Upper lobe of left lung (tissue), 4 donors: ENCODE measurements at regions not wholly inside any gene's neighbourhood (a gene's known extent, or its start where the extent isn't known, plus 50 kb on each side); places are given as distances from the start of the nearest gene placed in this dataset.

Experiments used
- POLR2AphosphoS5 ChIP-seq, 2 donors: sonication (generic); formaldehyde crosslinking; IDR thresholded peaks; one replicate each; pipeline ENCODE4 v1.5.1; 2017; ENCODE audit warnings: antibody characterized with exemption in 2 of 2
- TF ChIP-seq, protein P1 (sequence below), 6 experiments: fragments of 450-650 bp in 4 of 6; fragments of 200-600 bp in 2 of 6; sonication (generic) in 2 of 6; IDR thresholded peaks; one replicate each; pipeline ENCODE4 v1.5.1; 2016 to 2019; ENCODE audit warnings: antibody characterized with exemption in 6 of 6

DNA sequence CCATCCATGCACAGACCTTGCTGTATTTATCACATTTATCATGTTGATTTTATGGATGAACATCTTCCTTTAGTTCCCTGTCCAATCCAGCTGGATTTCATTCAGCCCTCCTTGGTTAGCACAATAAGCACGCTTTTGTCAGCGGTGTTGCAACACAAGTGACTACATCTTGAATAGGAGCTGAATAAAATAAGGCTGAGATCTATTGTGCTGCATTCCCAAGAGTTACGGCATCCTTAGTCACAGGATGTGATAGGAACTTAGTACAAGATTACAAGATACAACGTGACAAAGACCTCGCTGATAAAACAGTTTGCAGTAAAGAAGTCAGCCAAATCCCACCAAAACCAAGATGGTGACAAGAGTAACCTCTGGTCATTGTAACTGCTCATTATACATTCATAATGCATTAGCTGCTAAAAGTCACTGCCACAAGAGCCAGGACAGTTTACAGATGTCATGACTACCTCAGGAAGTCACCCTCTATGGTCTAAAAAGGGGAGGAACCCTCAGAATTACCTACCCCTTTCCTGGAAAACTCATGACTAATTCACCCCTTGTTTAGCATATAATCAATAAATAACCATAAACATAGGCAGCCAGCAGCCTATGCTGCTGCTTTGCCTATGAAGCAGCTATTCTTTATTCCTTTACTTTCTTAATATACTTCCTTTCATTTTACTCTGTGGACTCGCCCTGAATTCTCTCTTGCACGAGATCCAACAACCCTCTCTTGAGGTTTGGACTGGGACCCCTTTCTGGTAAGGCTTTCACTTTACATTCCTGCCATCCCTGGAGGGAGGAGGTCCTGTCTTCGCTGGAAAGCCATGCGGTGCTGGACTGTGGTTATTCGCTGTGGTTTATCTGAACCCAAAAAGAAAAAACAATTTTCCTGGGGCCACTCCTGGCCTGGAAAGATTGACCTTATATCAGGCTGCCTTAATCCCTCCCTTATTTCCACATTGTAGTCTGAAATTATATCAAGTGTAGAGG lies 522.6 kb upstream of the AMELY start:
- TF ChIP-seq, protein P1, sequence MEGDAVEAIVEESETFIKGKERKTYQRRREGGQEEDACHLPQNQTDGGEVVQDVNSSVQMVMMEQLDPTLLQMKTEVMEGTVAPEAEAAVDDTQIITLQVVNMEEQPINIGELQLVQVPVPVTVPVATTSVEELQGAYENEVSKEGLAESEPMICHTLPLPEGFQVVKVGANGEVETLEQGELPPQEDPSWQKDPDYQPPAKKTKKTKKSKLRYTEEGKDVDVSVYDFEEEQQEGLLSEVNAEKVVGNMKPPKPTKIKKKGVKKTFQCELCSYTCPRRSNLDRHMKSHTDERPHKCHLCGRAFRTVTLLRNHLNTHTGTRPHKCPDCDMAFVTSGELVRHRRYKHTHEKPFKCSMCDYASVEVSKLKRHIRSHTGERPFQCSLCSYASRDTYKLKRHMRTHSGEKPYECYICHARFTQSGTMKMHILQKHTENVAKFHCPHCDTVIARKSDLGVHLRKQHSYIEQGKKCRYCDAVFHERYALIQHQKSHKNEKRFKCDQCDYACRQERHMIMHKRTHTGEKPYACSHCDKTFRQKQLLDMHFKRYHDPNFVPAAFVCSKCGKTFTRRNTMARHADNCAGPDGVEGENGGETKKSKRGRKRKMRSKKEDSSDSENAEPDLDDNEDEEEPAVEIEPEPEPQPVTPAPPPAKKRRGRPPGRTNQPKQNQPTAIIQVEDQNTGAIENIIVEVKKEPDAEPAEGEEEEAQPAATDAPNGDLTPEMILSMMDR (IDR thresholded peaks at IDR 0.05) = no peak
- TF ChIP-seq POLR2AphosphoS5 (IDR thresholded peaks at IDR 0.05) = no peak
